ENCODE measurements at regions not wholly inside any gene's neighbourhood (a gene's known extent, or its start where the extent isn't known, plus 50 kb on each side); places are given as distances from the start of the nearest gene placed in this dataset.

DNA sequence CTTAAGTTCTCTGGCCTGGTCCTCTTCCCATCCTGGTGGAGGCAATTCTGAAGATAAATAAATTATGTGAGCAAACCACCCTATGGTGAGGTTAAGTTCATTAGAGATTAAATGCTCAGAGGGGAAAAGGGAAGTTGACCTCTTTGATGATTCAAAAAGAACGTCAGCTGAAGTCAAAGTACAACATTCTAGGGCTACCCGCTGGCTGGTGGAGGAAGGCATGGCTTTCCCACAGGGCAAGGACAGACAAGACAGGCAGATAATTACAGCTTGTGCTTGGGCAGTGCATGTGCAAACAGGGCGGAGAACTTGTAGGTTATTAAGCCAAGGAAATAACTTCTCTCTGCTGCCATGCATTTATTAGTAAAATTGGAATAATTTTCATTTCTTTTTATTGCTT lies 91.0 kb upstream of the SLC24A3 start:
- H3K9me3 Mint-ChIP-seq (ENCODE audit: low read depth): no peaks in the 10 kb centered on the region
- H3K27ac Mint-ChIP-seq: peak overlapping the region; percentile 54
- TF ChIP-seq, protein P1, sequence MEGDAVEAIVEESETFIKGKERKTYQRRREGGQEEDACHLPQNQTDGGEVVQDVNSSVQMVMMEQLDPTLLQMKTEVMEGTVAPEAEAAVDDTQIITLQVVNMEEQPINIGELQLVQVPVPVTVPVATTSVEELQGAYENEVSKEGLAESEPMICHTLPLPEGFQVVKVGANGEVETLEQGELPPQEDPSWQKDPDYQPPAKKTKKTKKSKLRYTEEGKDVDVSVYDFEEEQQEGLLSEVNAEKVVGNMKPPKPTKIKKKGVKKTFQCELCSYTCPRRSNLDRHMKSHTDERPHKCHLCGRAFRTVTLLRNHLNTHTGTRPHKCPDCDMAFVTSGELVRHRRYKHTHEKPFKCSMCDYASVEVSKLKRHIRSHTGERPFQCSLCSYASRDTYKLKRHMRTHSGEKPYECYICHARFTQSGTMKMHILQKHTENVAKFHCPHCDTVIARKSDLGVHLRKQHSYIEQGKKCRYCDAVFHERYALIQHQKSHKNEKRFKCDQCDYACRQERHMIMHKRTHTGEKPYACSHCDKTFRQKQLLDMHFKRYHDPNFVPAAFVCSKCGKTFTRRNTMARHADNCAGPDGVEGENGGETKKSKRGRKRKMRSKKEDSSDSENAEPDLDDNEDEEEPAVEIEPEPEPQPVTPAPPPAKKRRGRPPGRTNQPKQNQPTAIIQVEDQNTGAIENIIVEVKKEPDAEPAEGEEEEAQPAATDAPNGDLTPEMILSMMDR (IDR thresholded peaks at IDR 0.05; ENCODE audit: unreplicated experiment): no peak
- H3K4me1 Mint-ChIP-seq (ENCODE audit: low read depth): peaks cover 3% of the 10 kb centered on the region
- no peak overlapping the region for H3K4me3 Mint-ChIP-seq (ENCODE audit: low read depth)
- DNase-seq (ENCODE audit: low spot score, unreplicated experiment): no peak
- H3K27me3 Mint-ChIP-seq: peaks cover 3% of the 10 kb centered on the region
- H3K36me3 Mint-ChIP-seq (ENCODE audit: insufficient read depth): no peaks in the 10 kb centered on the region

DNA sequence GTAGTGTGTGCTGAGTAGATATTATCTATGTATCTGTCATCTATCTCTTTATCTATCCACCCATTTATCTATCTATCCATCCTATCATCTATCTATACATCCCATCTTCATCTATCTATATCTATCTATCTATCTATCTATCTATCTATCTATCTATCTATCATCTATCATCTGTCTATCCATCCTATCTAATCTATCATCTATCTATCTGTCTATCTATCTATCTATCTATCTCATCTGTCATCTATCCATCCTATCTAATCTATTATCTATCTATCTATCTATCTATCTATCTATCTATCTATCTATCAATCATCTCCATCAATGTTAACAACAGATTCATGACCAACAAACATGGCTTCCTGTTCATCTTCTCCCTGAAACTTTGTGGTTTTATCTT lies 90.5 kb upstream of the SLC24A3 start:
- no peaks in the 10 kb centered on the region for H3K36me3 Mint-ChIP-seq (ENCODE audit: insufficient read depth)
- H3K27ac Mint-ChIP-seq: no peak overlapping the region
- no peaks in the 10 kb centered on the region for H3K9me3 Mint-ChIP-seq (ENCODE audit: low read depth)
- peaks cover 3% of the 10 kb centered on the region for H3K4me1 Mint-ChIP-seq (ENCODE audit: low read depth)
- TF ChIP-seq, protein P1 (IDR thresholded peaks at IDR 0.05; ENCODE audit: unreplicated experiment): no peak
- peaks cover 2% of the 10 kb centered on the region for H3K27me3 Mint-ChIP-seq
- H3K4me3 Mint-ChIP-seq (ENCODE audit: low read depth): no peak overlapping the region
- DNase-seq (ENCODE audit: low spot score, unreplicated experiment): no peak

DNA sequence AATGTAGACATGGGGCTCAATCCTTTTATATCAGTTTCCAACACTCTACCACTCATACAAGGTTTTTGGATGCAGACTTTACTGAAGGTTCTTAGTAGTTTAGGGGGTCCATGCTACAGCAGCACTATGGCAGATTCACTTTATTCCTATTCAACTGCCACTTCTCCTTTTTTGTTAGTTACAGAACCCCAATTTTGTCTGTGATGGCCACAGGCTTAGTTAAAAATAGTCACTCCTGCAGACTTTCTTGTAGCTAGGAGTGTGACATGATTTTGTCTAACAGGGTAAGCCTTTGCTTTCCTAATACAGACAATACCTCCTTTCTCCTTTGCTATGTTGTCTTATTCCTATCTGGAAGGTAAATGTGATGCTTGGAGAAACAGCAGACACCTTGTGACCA lies 90.0 kb upstream of the SLC24A3 start:
- Mint-ChIP-seq H3K36me3 (ENCODE audit: insufficient read depth) (no peaks in the 10 kb centered on the region), H3K27ac (no peak overlapping the region), H3K4me3 (ENCODE audit: low read depth) (no peak overlapping the region), H3K9me3 (ENCODE audit: low read depth) (no peaks in the 10 kb centered on the region), H3K27me3 (no peaks in the 10 kb centered on the region), H3K4me1 (ENCODE audit: low read depth) (peaks cover 3% of the 10 kb centered on the region)
- DNase-seq (ENCODE audit: low spot score, unreplicated experiment): no peak
- TF ChIP-seq, protein P1 (IDR thresholded peaks at IDR 0.05; ENCODE audit: unreplicated experiment): no peak

DNA sequence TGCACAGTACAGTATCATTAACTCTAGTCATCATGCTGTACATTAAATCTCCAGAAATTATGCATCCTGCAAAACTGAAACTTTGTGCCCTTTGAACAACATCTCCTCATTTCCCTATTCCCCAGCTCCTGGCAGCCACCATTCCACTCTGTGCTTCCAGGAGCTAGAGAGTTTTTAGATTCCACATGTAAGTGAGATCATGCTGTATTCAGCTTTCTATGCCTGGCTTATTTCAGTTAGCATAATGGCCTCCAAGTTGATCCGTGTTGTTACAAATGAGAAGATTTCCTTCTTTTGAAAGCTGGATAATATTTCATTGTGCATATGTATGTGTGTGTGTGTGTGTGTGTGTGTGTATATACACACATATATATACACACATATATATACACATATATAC lies 86.9 kb upstream of the SLC24A3 start:
- TF ChIP-seq, protein P1 (IDR thresholded peaks at IDR 0.05; ENCODE audit: unreplicated experiment): no peak
- DNase-seq (ENCODE audit: low spot score, unreplicated experiment): no peak
- Mint-ChIP-seq H3K36me3 (ENCODE audit: insufficient read depth) (no peaks in the 10 kb centered on the region), H3K4me3 (ENCODE audit: low read depth) (no peak overlapping the region), H3K27me3 (no peaks in the 10 kb centered on the region), H3K4me1 (ENCODE audit: low read depth) (peaks cover 11% of the 10 kb centered on the region), H3K27ac (no peak overlapping the region), H3K9me3 (ENCODE audit: low read depth) (no peaks in the 10 kb centered on the region)

DNA sequence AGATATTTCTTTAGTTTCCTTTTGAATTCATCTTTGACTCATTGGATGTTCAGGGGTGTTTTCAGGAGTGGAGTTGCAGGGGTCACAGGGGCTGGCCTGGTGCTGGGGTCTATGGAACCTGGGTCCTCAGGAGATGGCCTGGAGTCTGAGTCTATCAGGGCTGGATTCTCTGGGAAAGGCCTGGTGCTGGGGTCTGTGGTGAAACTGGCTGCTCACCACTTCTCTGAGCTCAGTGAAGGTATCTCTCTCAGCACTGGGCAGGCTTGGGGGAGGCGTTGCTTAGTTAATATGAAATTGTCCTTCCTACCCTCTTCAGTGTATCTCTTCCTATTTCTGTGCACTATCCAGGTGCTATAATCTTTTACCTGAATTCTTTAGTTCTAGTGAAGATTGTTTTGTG lies 83.1 kb upstream of the SLC24A3 start:
- H3K9me3 Mint-ChIP-seq (ENCODE audit: low read depth): peaks cover under 1% of the 10 kb centered on the region
- no peak overlapping the region for H3K4me3 Mint-ChIP-seq (ENCODE audit: low read depth)
- H3K27ac Mint-ChIP-seq: no peak overlapping the region
- H3K36me3 Mint-ChIP-seq (ENCODE audit: insufficient read depth): no peaks in the 10 kb centered on the region
- DNase-seq (ENCODE audit: low spot score, unreplicated experiment): no peak
- peaks cover 9% of the 10 kb centered on the region for H3K4me1 Mint-ChIP-seq (ENCODE audit: low read depth)
- TF ChIP-seq, protein P1 (IDR thresholded peaks at IDR 0.05; ENCODE audit: unreplicated experiment): no peak
- no peaks in the 10 kb centered on the region for H3K27me3 Mint-ChIP-seq

All from progenitor cell of endocrine pancreas (in vitro differentiated cells).